Astrocyte (in vitro differentiated cells and primary cell): ENCODE measurements at regions not wholly inside any gene's neighbourhood (a gene's known extent, or its start where the extent isn't known, plus 50 kb on each side); places are given as distances from the start of the nearest gene placed in this dataset.

Experiments used
- CTCF ChIP-seq: IDR thresholded peaks from 2 replicates; pipeline ENCODE4 v1.5.1; 2011; ENCODE audit warnings: low read depth, mild to moderate bottlenecking, inconsistent platforms, low read length, moderate library complexity; ENCODE audit not compliant: insufficient read depth
- EZH2 ChIP-seq: IDR thresholded peaks from 2 replicates; pipeline ENCODE4 v1.6.1; 2012; ENCODE audit warnings: mild to moderate bottlenecking, low read length, inconsistent platforms; ENCODE audit not compliant: insufficient read depth

GRCh38 chr10:129277084-129277483 lies 190.0 kb upstream of the MGMT start:
- TF ChIP-seq CTCF (no peak), EZH2 (no peak)
